ENCODE measurements at regions not wholly inside any gene's neighbourhood (a gene's known extent, or its start where the extent isn't known, plus 50 kb on each side); places are given as distances from the start of the nearest gene placed in this dataset.

DNA sequence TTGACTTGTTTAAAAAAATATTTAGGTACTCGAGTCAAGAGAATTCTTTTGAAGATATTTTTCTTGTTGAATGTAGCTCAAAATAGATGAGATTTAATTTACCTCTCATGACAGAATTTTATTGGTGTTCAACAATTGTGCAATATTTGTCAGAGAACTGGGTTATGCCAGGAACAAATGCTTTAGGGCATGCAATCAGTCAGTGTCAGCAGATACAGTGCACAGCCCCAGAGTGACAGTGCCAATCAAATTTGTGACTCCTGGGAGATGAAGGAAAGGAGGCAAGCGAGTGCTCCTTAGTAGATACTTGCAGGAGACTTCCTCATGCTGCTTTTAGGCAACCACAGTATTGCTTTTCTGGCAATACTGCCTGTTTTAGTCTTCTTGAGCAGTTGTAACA, 81.2 kb upstream of the DSEL start:
- Histone ChIP-seq H3K4me3 (ENCODE audit: low read depth, low read length) (no peak overlapping the region), H3K27me3 (ENCODE audit: control insufficient read depth, insufficient read depth, low read length) (no peaks in the 10 kb centered on the region), H3K36me3 (ENCODE audit: control insufficient read depth, insufficient read depth, low read length) (no peaks in the 10 kb centered on the region)
- POLR2A ChIA-PET, result no interaction called here
- no peak for TF ChIP-seq CTCF (IDR thresholded peaks at IDR 0.05; ENCODE audit: insufficient read depth, low read depth, low read length)
- CTCF ChIA-PET, result interaction anchor here (0.6 kb wide), 1 partner anchor 210 kb away, joined by 3 read pairs; no protein-coding TSS in a partner anchor
- DNase-seq (ENCODE audit: low read depth), result no peak

- H3K36me3 ChIP-seq (ENCODE audit: control insufficient read depth, insufficient read depth, low read length), result no peaks in the 10 kb centered on the region
- ChIA-PET POLR2A (no interaction called here), CTCF (no interaction called here)
- H3K27me3 ChIP-seq (ENCODE audit: control insufficient read depth, insufficient read depth, low read length), result no peaks in the 10 kb centered on the region
- DNase-seq (ENCODE audit: low read depth), result no peak
- no peak overlapping the region for H3K4me3 ChIP-seq (ENCODE audit: low read depth, low read length)
- TF ChIP-seq CTCF (IDR thresholded peaks at IDR 0.05; ENCODE audit: insufficient read depth, low read depth, low read length), result no peak
These were observed 79.5 kb upstream of the DSEL start for GRCh38 chr18:67596003-67596402.

- Histone ChIP-seq H3K27me3 (ENCODE audit: control insufficient read depth, insufficient read depth, low read length) (no peaks in the 10 kb centered on the region), H3K36me3 (ENCODE audit: control insufficient read depth, insufficient read depth, low read length) (no peaks in the 10 kb centered on the region), H3K4me3 (ENCODE audit: low read depth, low read length) (no peak overlapping the region)
- CTCF ChIA-PET, result interaction anchor here (1.0 kb wide), 1 partner anchor 8 kb away, joined by 3 read pairs; no protein-coding TSS in a partner anchor
- no peak for DNase-seq (ENCODE audit: low read depth)
- TF ChIP-seq CTCF (IDR thresholded peaks at IDR 0.05; ENCODE audit: insufficient read depth, low read depth, low read length), result peak; percentile 29
- POLR2A ChIA-PET, result interaction anchor here (0.6 kb wide), 1 partner anchor 858 kb away, joined by 3 read pairs; no protein-coding TSS in a partner anchor
These were observed 74.1 kb upstream of the DSEL start for GRCh38 chr18:67590571-67591141.

DNA sequence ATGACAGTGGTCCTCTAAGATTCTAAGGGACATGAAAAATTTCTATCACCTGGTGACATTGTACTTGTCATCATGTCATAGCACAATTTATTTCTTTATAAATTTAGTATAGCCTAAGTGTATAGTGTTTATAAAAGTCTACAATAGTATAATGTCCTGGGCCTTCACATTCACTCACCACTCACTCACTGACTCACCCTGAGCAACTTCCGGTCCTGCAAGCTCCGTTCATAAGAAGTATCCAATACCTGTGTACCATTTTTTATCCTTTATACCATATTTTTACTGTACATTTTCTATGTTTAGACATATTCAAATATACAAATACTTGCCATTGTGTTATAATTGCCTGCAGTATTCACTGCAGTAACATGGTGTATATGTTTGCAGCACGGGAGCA, 72.8 kb upstream of the DSEL start:
- no peak for TF ChIP-seq CTCF (IDR thresholded peaks at IDR 0.05; ENCODE audit: insufficient read depth, low read depth, low read length)
- ChIA-PET POLR2A (no interaction called here), CTCF (no interaction called here)
- DNase-seq (ENCODE audit: low read depth), result no peak
- Histone ChIP-seq H3K27me3 (ENCODE audit: control insufficient read depth, insufficient read depth, low read length) (no peaks in the 10 kb centered on the region), H3K36me3 (ENCODE audit: control insufficient read depth, insufficient read depth, low read length) (no peaks in the 10 kb centered on the region), H3K4me3 (ENCODE audit: low read depth, low read length) (no peak overlapping the region)

DNA sequence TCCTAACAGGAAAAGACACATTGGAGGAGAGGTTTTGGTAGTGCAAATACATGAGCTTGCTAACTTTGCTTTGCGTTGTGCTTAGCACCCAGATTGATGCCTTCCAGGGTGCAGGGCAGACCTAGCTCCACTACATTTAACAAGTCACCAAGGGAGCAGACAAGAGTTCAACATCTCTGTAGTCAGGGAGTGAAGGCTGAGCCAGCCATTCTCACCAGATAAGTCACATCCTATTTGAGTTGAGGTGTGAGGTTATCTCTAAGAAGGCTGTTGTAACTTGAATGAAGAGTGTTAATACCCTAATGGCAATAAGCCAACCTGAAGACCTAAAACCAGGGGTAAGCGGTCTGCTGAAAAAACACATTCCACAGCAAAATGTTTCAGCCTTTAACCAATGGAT, 69.6 kb upstream of the DSEL start:
- H3K4me3 ChIP-seq (ENCODE audit: low read depth, low read length), result no peak overlapping the region
- DNase-seq (ENCODE audit: low read depth), result no peak
- ChIA-PET POLR2A (no interaction called here), CTCF (no interaction called here)
- no peaks in the 10 kb centered on the region for H3K27me3 ChIP-seq (ENCODE audit: control insufficient read depth, insufficient read depth, low read length)
- no peaks in the 10 kb centered on the region for H3K36me3 ChIP-seq (ENCODE audit: control insufficient read depth, insufficient read depth, low read length)
- no peak for TF ChIP-seq CTCF (IDR thresholded peaks at IDR 0.05; ENCODE audit: insufficient read depth, low read depth, low read length)
